ENCODE measurements at regions not wholly inside any gene's neighbourhood (a gene's known extent, or its start where the extent isn't known, plus 50 kb on each side); places are given as distances from the start of the nearest gene placed in this dataset.
"Not testable (repeated sequence)": the region's sequence is repeated elsewhere in the genome, so short reads cannot be mapped to it uniquely, and the experiment has no call there.

GRCh38 chr13:44142540-44142867 lies 231.1 kb upstream of the SERP2 start:
- peak overlapping the region; percentile 71 for H3K4me3 ChIP-seq (ENCODE audit: insufficient read length, low read depth)
- no peak for TF ChIP-seq ZNF274 (IDR thresholded peaks at IDR 0.05; ENCODE audit: low read depth, low read length)
- TF ChIP-seq YY1 (IDR thresholded peaks at IDR 0.05; ENCODE audit: insufficient read depth, insufficient read length) = no peak
- TF ChIP-seq SUZ12 (IDR thresholded peaks at IDR 0.05; ENCODE audit: extremely low read depth, insufficient read depth, insufficient read length) = no peak
- H3K36me3 ChIP-seq (ENCODE audit: insufficient read depth, insufficient read length, low read length) = no peaks in the 10 kb centered on the region
- H3K27me3 ChIP-seq (ENCODE audit: insufficient read depth, insufficient read length) = no peaks in the 10 kb centered on the region
- peak overlapping the region; percentile 88 for H3K9ac ChIP-seq (ENCODE audit: insufficient read length, low read depth)
- no peaks in the 10 kb centered on the region for H3K9me3 ChIP-seq (ENCODE audit: insufficient read depth, low read length)
- no peak for DNase-seq (ENCODE audit: low read depth, low spot score)
- H3K4me1 ChIP-seq (ENCODE audit: insufficient read depth, insufficient read length) = no peaks in the 10 kb centered on the region

GRCh38 chr13:44142941-44143665 lies 230.5 kb upstream of the SERP2 start:
- Histone ChIP-seq H3K9ac (ENCODE audit: insufficient read length, low read depth) (no peak overlapping the region), H3K27me3 (ENCODE audit: insufficient read depth, insufficient read length) (no peaks in the 10 kb centered on the region), H3K9me3 (ENCODE audit: insufficient read depth, low read length) (no peaks in the 10 kb centered on the region), H3K4me3 (ENCODE audit: insufficient read length, low read depth) (no peak overlapping the region), H3K36me3 (ENCODE audit: insufficient read depth, insufficient read length, low read length) (no peaks in the 10 kb centered on the region), H3K4me1 (ENCODE audit: insufficient read depth, insufficient read length) (no peaks in the 10 kb centered on the region)
- TF ChIP-seq ZNF274 (IDR thresholded peaks at IDR 0.05; ENCODE audit: low read depth, low read length) (no peak), YY1 (IDR thresholded peaks at IDR 0.05; ENCODE audit: insufficient read depth, insufficient read length) (no peak), SUZ12 (IDR thresholded peaks at IDR 0.05; ENCODE audit: extremely low read depth, insufficient read depth, insufficient read length) (no peak)
- no peak for DNase-seq (ENCODE audit: low read depth, low spot score)

- DNase-seq (ENCODE audit: low read depth, low spot score) = no peak
- no peaks in the 10 kb centered on the region for H3K9me3 ChIP-seq (ENCODE audit: insufficient read depth, low read length)
- H3K4me3 ChIP-seq (ENCODE audit: insufficient read length, low read depth) = no peak overlapping the region
- H3K4me1 ChIP-seq (ENCODE audit: insufficient read depth, insufficient read length) = no peaks in the 10 kb centered on the region
- TF ChIP-seq ZNF274 (IDR thresholded peaks at IDR 0.05; ENCODE audit: low read depth, low read length) (no peak), YY1 (IDR thresholded peaks at IDR 0.05; ENCODE audit: insufficient read depth, insufficient read length) (no peak), SUZ12 (IDR thresholded peaks at IDR 0.05; ENCODE audit: extremely low read depth, insufficient read depth, insufficient read length) (no peak)
- H3K36me3 ChIP-seq (ENCODE audit: insufficient read depth, insufficient read length, low read length) = no peaks in the 10 kb centered on the region
- no peak overlapping the region for H3K9ac ChIP-seq (ENCODE audit: insufficient read length, low read depth)
- no peaks in the 10 kb centered on the region for H3K27me3 ChIP-seq (ENCODE audit: insufficient read depth, insufficient read length)
Measured at GRCh38 chr13:44146138-44146537, 227.5 kb upstream of the SERP2 start.

- Histone ChIP-seq H3K9ac (ENCODE audit: insufficient read length, low read depth) (no peak overlapping the region), H3K4me3 (ENCODE audit: insufficient read length, low read depth) (no peak overlapping the region), H3K36me3 (ENCODE audit: insufficient read depth, insufficient read length, low read length) (no peaks in the 10 kb centered on the region), H3K9me3 (ENCODE audit: insufficient read depth, low read length) (no peaks in the 10 kb centered on the region), H3K27me3 (ENCODE audit: insufficient read depth, insufficient read length) (no peaks in the 10 kb centered on the region), H3K4me1 (ENCODE audit: insufficient read depth, insufficient read length) (no peaks in the 10 kb centered on the region)
- DNase-seq (ENCODE audit: low read depth, low spot score) = no peak
- TF ChIP-seq YY1 (IDR thresholded peaks at IDR 0.05; ENCODE audit: insufficient read depth, insufficient read length) (no peak), SUZ12 (IDR thresholded peaks at IDR 0.05; ENCODE audit: extremely low read depth, insufficient read depth, insufficient read length) (no peak), ZNF274 (IDR thresholded peaks at IDR 0.05; ENCODE audit: low read depth, low read length) (no peak)
Measured at GRCh38 chr13:44147233-44147632, 226.4 kb upstream of the SERP2 start.

- Histone ChIP-seq H3K9ac (ENCODE audit: insufficient read length, low read depth) (no peak overlapping the region), H3K36me3 (ENCODE audit: insufficient read depth, insufficient read length, low read length) (no peaks in the 10 kb centered on the region), H3K4me1 (ENCODE audit: insufficient read depth, insufficient read length) (no peaks in the 10 kb centered on the region), H3K27me3 (ENCODE audit: insufficient read depth, insufficient read length) (no peaks in the 10 kb centered on the region), H3K4me3 (ENCODE audit: insufficient read length, low read depth) (no peak overlapping the region), H3K9me3 (ENCODE audit: insufficient read depth, low read length) (no peaks in the 10 kb centered on the region)
- no peak for TF ChIP-seq ZNF274 (IDR thresholded peaks at IDR 0.05; ENCODE audit: low read depth, low read length)
- TF ChIP-seq YY1 (IDR thresholded peaks at IDR 0.05; ENCODE audit: insufficient read depth, insufficient read length) = no peak
- no peak for TF ChIP-seq SUZ12 (IDR thresholded peaks at IDR 0.05; ENCODE audit: extremely low read depth, insufficient read depth, insufficient read length)
- DNase-seq (ENCODE audit: low read depth, low spot score) = no peak
Measured at GRCh38 chr13:44147648-44148047, 226.0 kb upstream of the SERP2 start.

- Histone ChIP-seq H3K27me3 (ENCODE audit: insufficient read depth, insufficient read length) (no peaks in the 10 kb centered on the region), H3K9ac (ENCODE audit: insufficient read length, low read depth) (no peak overlapping the region), H3K4me1 (ENCODE audit: insufficient read depth, insufficient read length) (no peaks in the 10 kb centered on the region), H3K36me3 (ENCODE audit: insufficient read depth, insufficient read length, low read length) (no peaks in the 10 kb centered on the region), H3K9me3 (ENCODE audit: insufficient read depth, low read length) (no peaks in the 10 kb centered on the region), H3K4me3 (ENCODE audit: insufficient read length, low read depth) (no peak overlapping the region)
- no peak for DNase-seq (ENCODE audit: low read depth, low spot score)
- TF ChIP-seq YY1 (IDR thresholded peaks at IDR 0.05; ENCODE audit: insufficient read depth, insufficient read length) (no peak), ZNF274 (IDR thresholded peaks at IDR 0.05; ENCODE audit: low read depth, low read length) (no peak)
Measured at GRCh38 chr13:44148159-44148914, 225.3 kb upstream of the SERP2 start.

- not testable (repeated sequence) for H3K4me1 ChIP-seq (ENCODE audit: insufficient read depth, insufficient read length); DNase-seq (ENCODE audit: low read depth, low spot score); H3K36me3 ChIP-seq (ENCODE audit: insufficient read depth, insufficient read length, low read length); H3K4me3 ChIP-seq (ENCODE audit: insufficient read length, low read depth); H3K27me3 ChIP-seq (ENCODE audit: insufficient read depth, insufficient read length); H3K9ac ChIP-seq (ENCODE audit: insufficient read length, low read depth); H3K9me3 ChIP-seq (ENCODE audit: insufficient read depth, low read length)
Measured at GRCh38 chr13:44149231-44149630, 224.4 kb upstream of the SERP2 start.
